A673 (cell line): ENCODE measurements at regions not wholly inside any gene's neighbourhood (a gene's known extent, or its start where the extent isn't known, plus 50 kb on each side); places are given as distances from the start of the nearest gene placed in this dataset.
"Not testable (repeated sequence)": the region's sequence is repeated elsewhere in the genome, so short reads cannot be mapped to it uniquely, and the experiment has no call there.

Experiments
- BruUV-seq: library from RNA; stranded (reverse); fragments of 400-500 nt; replicated peaks from 2 replicates; lab custom pipeline; 2021; lab: Mats Ljungman, UMichigan
- CTCF ChIA-PET: fragments of 300-600 bp; sonication (Branson Sonifier 250); formaldehyde crosslinking; loops from one replicate; lab custom pipeline; 2022; ENCODE audit warnings: antibody characterized with exemption; lab: Charles Lee
- POLR2A ChIA-PET: fragments of 300-600 bp; sonication (Branson Sonifier 250); formaldehyde crosslinking; loops from one replicate; lab custom pipeline; 2022; ENCODE audit warnings: antibody characterized with exemption; ENCODE audit not compliant: low non-redundant PET; lab: Charles Lee
- DNase-seq: peaks from one replicate; pipeline ENCODE4 v3.0.0-alpha.2; 2015; ENCODE audit warnings: low spot score
- H3K27ac ChIP-seq: fragments of 200-600 bp; sonication (generic); 2 replicates; pipeline ENCODE4 v1.5.1; 2016; ENCODE audit warnings: mixed run types, low read depth, mild to moderate bottlenecking, mixed read lengths, antibody characterized with exemption, low read length; ENCODE audit not compliant: poor library complexity, severe bottlenecking
- H3K27me3 ChIP-seq: fragments of 200-600 bp; sonication (generic); replicated peaks from 2 replicates; pipeline ENCODE4 v1.6.1; 2017; ENCODE audit warnings: mixed run types, low read depth, mild to moderate bottlenecking, mixed read lengths, antibody characterized with exemption, low read length; ENCODE audit not compliant: insufficient read depth, poor library complexity
- H3K36me3 ChIP-seq: fragments of 200-600 bp; sonication (generic); 2 replicates; pipeline ENCODE4 v1.6.1; 2016; ENCODE audit warnings: mixed run types, mild to moderate bottlenecking, mixed read lengths, antibody characterized with exemption, low read length; ENCODE audit not compliant: insufficient read depth, poor library complexity, severe bottlenecking
- H3K4me1 ChIP-seq: fragments of 200-600 bp; sonication (generic); 2 replicates; pipeline ENCODE4 v1.6.1; 2017; ENCODE audit warnings: mixed run types, mild to moderate bottlenecking, mixed read lengths, antibody characterized with exemption, low read length; ENCODE audit not compliant: insufficient read depth, poor library complexity, severe bottlenecking
- H3K4me3 ChIP-seq: fragments of 200-600 bp; sonication (generic); 2 replicates; pipeline ENCODE4 v1.5.1; 2016; ENCODE audit warnings: low read depth, mixed run types, mild to moderate bottlenecking, mixed read lengths, low read length; ENCODE audit not compliant: poor library complexity, severe bottlenecking
- H3K9me3 ChIP-seq: fragments of 200-600 bp; sonication (generic); 2 replicates; pipeline ENCODE4 v1.6.1; 2016; ENCODE audit warnings: mixed run types, low read depth, mild to moderate bottlenecking, mixed read lengths, antibody characterized with exemption, low read length; ENCODE audit not compliant: poor library complexity, severe bottlenecking
- EZH2 ChIP-seq: fragments of 200-600 bp; sonication (generic); IDR thresholded peaks from 2 replicates; pipeline ENCODE4 v1.6.1; 2017; ENCODE audit warnings: borderline replicate concordance, low read depth, mild to moderate bottlenecking, mixed read lengths, antibody characterized with exemption, low read length; ENCODE audit not compliant: poor library complexity, severe bottlenecking
- intact Hi-C: fragments of 100-400 bp; cut with micrococcal nuclease; formaldehyde crosslinking; loops from one replicate; pipeline ENCODE4 v1.10.0; 2022; ENCODE audit not compliant: unreplicated experiment
- TF ChIP-seq, protein P1 (sequence below): fragments of 300-800, 200-600 bp; sonication (generic); conservative IDR thresholded peaks from 2 replicates; pipeline ENCODE4 v1.5.1; 2017; ENCODE audit warnings: low read depth, mild to moderate bottlenecking, antibody characterized with exemption, low read length, moderate library complexity, mixed read lengths

DNA sequence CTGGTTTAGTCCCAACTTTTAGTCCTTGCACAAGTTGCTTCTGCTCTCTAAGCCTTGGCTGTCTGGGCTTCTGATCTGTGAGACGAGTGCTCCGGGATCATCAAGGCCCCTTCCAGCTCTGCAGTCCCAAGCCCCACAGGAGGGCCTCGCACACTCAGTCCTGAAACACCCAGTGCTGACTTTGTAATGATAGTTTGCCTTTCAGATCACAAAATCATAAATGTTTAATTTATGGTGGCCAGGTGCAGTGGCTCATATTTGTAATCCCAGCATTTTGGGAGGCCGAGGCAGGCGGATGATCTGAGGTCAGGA lies 95.9 kb upstream of the SLC25A48 start:
- no TSS peak for BruUV-seq
- ChIA-PET CTCF (no interaction called here), POLR2A (no interaction called here)
- no peak overlapping the region for H3K4me3 ChIP-seq
- no peak overlapping the region for H3K27ac ChIP-seq
- H3K27me3 ChIP-seq = no peaks in the 10 kb centered on the region
- TF ChIP-seq EZH2 = no peak
- TF ChIP-seq, protein P1, sequence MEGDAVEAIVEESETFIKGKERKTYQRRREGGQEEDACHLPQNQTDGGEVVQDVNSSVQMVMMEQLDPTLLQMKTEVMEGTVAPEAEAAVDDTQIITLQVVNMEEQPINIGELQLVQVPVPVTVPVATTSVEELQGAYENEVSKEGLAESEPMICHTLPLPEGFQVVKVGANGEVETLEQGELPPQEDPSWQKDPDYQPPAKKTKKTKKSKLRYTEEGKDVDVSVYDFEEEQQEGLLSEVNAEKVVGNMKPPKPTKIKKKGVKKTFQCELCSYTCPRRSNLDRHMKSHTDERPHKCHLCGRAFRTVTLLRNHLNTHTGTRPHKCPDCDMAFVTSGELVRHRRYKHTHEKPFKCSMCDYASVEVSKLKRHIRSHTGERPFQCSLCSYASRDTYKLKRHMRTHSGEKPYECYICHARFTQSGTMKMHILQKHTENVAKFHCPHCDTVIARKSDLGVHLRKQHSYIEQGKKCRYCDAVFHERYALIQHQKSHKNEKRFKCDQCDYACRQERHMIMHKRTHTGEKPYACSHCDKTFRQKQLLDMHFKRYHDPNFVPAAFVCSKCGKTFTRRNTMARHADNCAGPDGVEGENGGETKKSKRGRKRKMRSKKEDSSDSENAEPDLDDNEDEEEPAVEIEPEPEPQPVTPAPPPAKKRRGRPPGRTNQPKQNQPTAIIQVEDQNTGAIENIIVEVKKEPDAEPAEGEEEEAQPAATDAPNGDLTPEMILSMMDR = no peak
- no peaks in the 10 kb centered on the region for H3K9me3 ChIP-seq
- intact Hi-C loops = no loop called here
- no peaks in the 10 kb centered on the region for H3K36me3 ChIP-seq
- DNase-seq = no peak
- H3K4me1 ChIP-seq = no peaks in the 10 kb centered on the region

DNA sequence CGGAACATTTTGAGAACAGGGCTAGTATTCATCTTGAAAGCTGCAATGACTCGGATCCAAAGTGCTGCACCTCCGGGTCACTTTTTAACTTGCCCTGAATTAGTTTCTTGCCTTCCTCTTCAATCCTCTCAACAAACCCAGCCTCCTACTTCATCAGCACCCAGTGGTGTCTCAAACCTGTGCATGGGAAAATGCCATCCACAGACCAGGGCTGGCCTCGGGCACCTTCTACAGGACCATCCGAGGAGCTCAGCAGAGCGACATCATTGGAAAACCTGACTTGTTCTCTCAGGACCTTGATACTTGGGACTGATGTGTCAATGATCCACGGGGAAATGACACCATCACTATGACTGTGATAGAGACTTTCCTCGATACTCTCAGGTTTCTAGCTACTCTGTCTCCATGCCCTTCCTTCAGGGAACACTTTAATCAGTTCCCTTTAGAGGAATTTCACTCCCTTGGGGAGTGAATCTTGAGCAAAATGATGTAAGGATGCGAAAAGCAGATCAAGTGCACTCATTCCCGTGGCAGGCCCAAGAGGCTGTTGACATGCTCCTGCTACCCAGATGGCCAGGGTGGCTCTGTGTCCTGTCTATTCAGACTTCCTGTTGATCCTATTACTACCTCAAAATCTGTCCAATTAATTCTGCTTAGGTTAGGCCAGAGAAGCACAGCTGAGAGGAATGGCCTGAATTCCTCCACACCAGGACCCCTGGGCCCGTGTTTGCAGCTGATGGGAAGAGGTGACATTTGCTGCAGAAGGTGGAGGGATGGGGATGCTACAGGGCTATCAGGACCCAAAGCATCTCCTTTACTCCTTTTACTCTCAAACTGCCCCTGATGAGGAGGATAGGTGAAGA lies 96.5 kb upstream of the SLC25A48 start:
- Histone ChIP-seq H3K36me3 (no peaks in the 10 kb centered on the region), H3K4me1 (no peaks in the 10 kb centered on the region), H3K27me3 (no peaks in the 10 kb centered on the region), H3K27ac (no peak overlapping the region), H3K4me3 (no peak overlapping the region), H3K9me3 (no peaks in the 10 kb centered on the region)
- BruUV-seq = no TSS peak
- no peak for DNase-seq
- POLR2A ChIA-PET = no interaction called here
- TF ChIP-seq EZH2 = no peak
- TF ChIP-seq, protein P1 = no peak
- intact Hi-C loops = no loop called here
- CTCF ChIA-PET = no interaction called here

DNA sequence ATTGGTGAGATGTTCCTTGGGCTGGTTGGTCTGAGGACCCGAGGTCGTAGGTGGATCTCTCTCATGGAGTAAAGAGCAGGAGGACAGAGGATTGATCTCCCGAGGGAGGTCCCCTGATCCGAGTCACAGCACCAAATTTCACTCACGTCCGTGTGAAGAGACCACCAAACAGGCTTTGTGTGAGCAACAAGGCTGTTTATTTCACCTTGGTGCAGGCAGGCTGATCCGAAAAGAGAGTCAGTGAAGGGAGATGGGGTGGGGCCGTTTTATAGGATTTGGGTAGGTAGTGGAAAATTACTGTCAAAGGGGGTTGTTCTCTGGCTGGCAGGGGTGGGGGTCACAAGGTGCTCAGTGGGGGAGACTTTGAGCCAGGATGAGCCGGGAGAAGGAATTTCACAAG lies 97.5 kb upstream of the SLC25A48 start:
- H3K27me3 ChIP-seq, CTCF ChIA-PET, H3K36me3 ChIP-seq, H3K4me3 ChIP-seq, DNase-seq, BruUV-seq, H3K4me1 ChIP-seq, H3K9me3 ChIP-seq, intact Hi-C loops, H3K27ac ChIP-seq, POLR2A ChIA-PET: not testable (repeated sequence)

DNA sequence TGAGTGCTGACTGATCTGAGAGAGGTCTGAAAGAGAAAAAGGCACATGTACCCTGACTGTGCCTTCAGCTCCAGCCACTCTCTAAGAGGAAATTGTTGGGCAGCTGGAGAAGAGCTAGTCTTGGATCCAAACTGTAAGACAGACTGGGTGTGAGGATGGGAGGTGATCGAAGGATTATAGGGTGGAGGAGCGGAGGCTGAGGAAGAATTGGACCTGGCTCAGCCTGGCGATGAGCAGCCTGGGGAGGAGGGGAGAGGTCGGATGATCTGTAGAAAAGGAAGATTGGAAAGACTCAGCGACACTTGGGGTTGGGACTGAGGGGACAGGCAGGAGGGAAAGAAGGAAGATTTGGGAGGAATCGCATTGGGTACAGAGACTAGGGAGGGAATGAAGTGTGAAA lies 98.6 kb upstream of the SLC25A48 start:
- ChIA-PET CTCF (no interaction called here), POLR2A (no interaction called here)
- Histone ChIP-seq H3K9me3 (no peaks in the 10 kb centered on the region), H3K4me3 (no peak overlapping the region), H3K27ac (no peak overlapping the region), H3K36me3 (no peaks in the 10 kb centered on the region), H3K4me1 (no peaks in the 10 kb centered on the region), H3K27me3 (no peaks in the 10 kb centered on the region)
- intact Hi-C loops = no loop called here
- no peak for TF ChIP-seq EZH2
- TF ChIP-seq, protein P1 = no peak
- no peak for DNase-seq
- BruUV-seq = no TSS peak

DNA sequence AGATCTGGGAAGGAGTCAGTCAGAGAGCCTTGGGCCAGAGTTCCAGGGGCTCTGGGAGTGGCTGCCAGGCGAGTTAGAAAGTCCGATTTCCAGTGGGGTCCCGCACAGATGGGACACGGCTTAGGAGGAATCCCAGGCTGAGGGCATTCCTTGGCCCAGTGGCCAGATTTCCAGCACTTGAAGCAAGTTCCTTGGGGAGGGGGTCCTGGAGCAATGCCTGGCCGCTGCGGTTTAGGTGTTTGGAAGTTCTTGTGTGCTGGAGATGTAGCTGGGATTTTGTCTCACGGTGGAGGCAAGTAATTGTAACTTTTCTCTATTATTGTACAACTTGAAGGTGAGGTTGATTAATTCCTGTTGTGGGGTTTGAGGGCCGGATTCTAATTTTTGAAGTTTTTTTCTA lies 99.5 kb upstream of the SLC25A48 start:
- not testable (repeated sequence) for BruUV-seq

More for the DNA sequence above, 99.5 kb upstream of the SLC25A48 start:
- DNase-seq, H3K36me3 ChIP-seq, H3K27ac ChIP-seq, H3K9me3 ChIP-seq, H3K27me3 ChIP-seq, CTCF ChIA-PET, POLR2A ChIA-PET, H3K4me3 ChIP-seq, intact Hi-C loops, H3K4me1 ChIP-seq: not testable (repeated sequence)
